Liver (tissue), 8 donors: ENCODE measurements at regions not wholly inside any gene's neighbourhood (a gene's known extent, or its start where the extent isn't known, plus 50 kb on each side); places are given as distances from the start of the nearest gene placed in this dataset.

Experiments used
- DNase-seq: peaks from one replicate; pipeline ENCODE4 v3.0.0-alpha.2; 2017; ENCODE audit warnings: low spot score
- H3K27ac ChIP-seq, 2 donors: one replicate each; pipeline ENCODE4 v1.7.0; 2013; ENCODE audit warnings: inconsistent platforms in 2 of 2, low read length in 2 of 2, control low read depth in 1 of 2, low read depth in 1 of 2, mild to moderate bottlenecking in 1 of 2
- H3K27me3 ChIP-seq, 4 donors: one replicate each; pipeline versions ENCODE4 v1.6.1 to v1.7.0; 2013; ENCODE audit warnings: low read length in 3 of 4, inconsistent platforms in 1 of 4, mild to moderate bottlenecking in 1 of 4, moderate library complexity in 1 of 4; ENCODE audit not compliant: control insufficient read depth in 4 of 4, insufficient read depth in 4 of 4
- H3K36me3 ChIP-seq, 4 donors: one replicate each; pipeline versions ENCODE4 v1.6.1 to v1.7.0; 2013; ENCODE audit warnings: low read length in 3 of 4, mild to moderate bottlenecking in 3 of 4, low read depth in 1 of 4, moderate library complexity in 1 of 4; ENCODE audit not compliant: control insufficient read depth in 4 of 4, insufficient read depth in 3 of 4
- H3K4me1 ChIP-seq, 4 donors: one replicate each; pipeline versions ENCODE4 v1.6.1 to v1.7.0; 2013; ENCODE audit warnings: low read length in 3 of 4, mild to moderate bottlenecking in 3 of 4, moderate library complexity in 1 of 4; ENCODE audit not compliant: control insufficient read depth in 4 of 4, insufficient read depth in 4 of 4
- H3K4me3 ChIP-seq, 3 donors: one replicate each; pipeline versions ENCODE4 v1.6.1 to v1.7.0; 2013; ENCODE audit warnings: low read length in 3 of 3, control low read depth in 1 of 3, low read depth in 1 of 3, mild to moderate bottlenecking in 1 of 3
- H3K9ac ChIP-seq, 2 donors: one replicate each; pipeline ENCODE4 v1.7.0; 2013; ENCODE audit warnings: low read length in 2 of 2, mild to moderate bottlenecking in 2 of 2, moderate library complexity in 2 of 2, control low read depth in 1 of 2, low read depth in 1 of 2
- H3K9me3 ChIP-seq, 4 donors: one replicate each; pipeline versions ENCODE4 v1.6.1 to v1.7.0; 2013; ENCODE audit warnings: low read length in 3 of 4; ENCODE audit not compliant: control insufficient read depth in 4 of 4
- FOXA1 ChIP-seq: IDR thresholded peaks from 2 replicates; pipeline ENCODE4 v1.6.1; 2016; ENCODE audit warnings: antibody characterized with exemption
- FOXA2 ChIP-seq: IDR thresholded peaks from 2 replicates; pipeline ENCODE4 v1.6.1; 2016; ENCODE audit warnings: antibody characterized with exemption
- HNF4A ChIP-seq, 2 donors: conservative IDR thresholded peaks; 2 replicates each; pipeline ENCODE4 v1.6.1; 2016; ENCODE audit warnings: antibody characterized with exemption in 2 of 2, mild to moderate bottlenecking in 2 of 2
- MAX ChIP-seq: IDR thresholded peaks from 2 replicates; pipeline ENCODE4 v1.6.1; 2016; ENCODE audit warnings: antibody characterized with exemption
- RAD21 ChIP-seq, 2 donors: IDR thresholded peaks; 2 replicates each; pipeline ENCODE4 v1.6.1; 2016; ENCODE audit warnings: antibody characterized with exemption in 2 of 2, mild to moderate bottlenecking in 2 of 2
- RXRA ChIP-seq, 2 donors: IDR thresholded peaks; 2 replicates each; pipeline ENCODE4 v1.6.1; 2017 to 2018; ENCODE audit warnings: antibody characterized with exemption in 2 of 2, mild to moderate bottlenecking in 1 of 2
- YY1 ChIP-seq: IDR thresholded peaks from 2 replicates; pipeline ENCODE4 v1.6.1; 2016; ENCODE audit warnings: antibody characterized with exemption, mild to moderate bottlenecking
- WGBS: extraction: QIAGEN DNeasy Blood & Tissue Kit; methylation state at CpG from one replicate; pipeline ENCODE4 v1.1.7; 2013; 5-methylcytosine and 5-hydroxymethylcytosine counted together
- TF ChIP-seq, protein P1 (sequence below): IDR thresholded peaks from 2 replicates; pipeline ENCODE4 v1.6.1; 2016; ENCODE audit warnings: antibody characterized with exemption
- TF ChIP-seq, protein P2 (sequence below): fragments of 150-350 bp; IDR thresholded peaks from 2 replicates; pipeline ENCODE4 v1.5.1; 2017; ENCODE audit warnings: improper control_type of control experiment, low read depth, low read length; ENCODE audit not compliant: missing input control
- donor health status: healthy.
- donor health status: healthy.
- donor health status: healthy.
- donor health status: healthy.
- donor health status: healthy.

DNA sequence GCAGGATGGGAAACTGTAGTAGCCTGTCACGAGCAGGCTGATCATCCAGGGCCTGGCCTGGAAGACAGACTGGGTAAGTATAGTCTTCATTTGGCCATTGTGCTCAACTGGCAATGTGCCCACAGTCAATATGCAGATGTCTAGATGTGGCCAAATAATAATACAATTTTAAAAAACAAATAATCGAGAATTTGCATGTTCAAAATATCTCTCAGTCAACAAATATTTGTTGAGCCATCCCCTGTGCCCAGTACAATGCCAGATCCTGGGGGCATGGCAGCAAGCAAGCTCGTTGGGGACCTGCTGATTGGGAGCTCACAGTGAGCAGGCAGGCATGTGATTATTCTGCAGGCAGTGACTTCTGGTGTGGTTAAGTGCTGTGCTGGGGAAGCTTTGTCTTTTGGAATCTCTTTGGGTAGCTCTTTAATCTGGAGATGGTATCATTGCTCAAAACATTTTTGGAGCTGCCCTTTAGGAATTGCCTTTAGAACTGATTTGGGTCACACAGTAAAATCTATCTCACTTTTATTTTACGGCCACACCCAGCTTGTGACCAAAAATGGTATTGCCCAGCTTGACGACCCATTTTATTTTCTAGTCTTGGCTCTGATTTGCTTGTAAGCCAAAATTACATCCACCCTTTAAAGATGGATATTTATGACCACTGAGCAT lies 92.2 kb downstream of the PLCE1 start:
- Histone ChIP-seq H3K27me3 (no peaks in the 10 kb centered on the region), H3K9ac (no peak overlapping the region), H3K4me3 (no peak overlapping the region), H3K9me3 (no peaks in the 10 kb centered on the region), H3K36me3 (no peaks in the 10 kb centered on the region), H3K4me1 (peaks cover 0 to 6% (median 3%) of the 10 kb centered on the region in 4 donors), H3K27ac (no peak overlapping the region)
- 82% methylated on average over 5 of the region's 5 CpGs for WGBS
- no peak for DNase-seq
- no peak for TF ChIP-seq RAD21 (IDR thresholded peaks at IDR 0.05)
- TF ChIP-seq YY1: no peak
- no peak for TF ChIP-seq FOXA1
- no peak for TF ChIP-seq FOXA2
- TF ChIP-seq HNF4A (conservative IDR thresholded peaks at IDR 0.05): no peak
- TF ChIP-seq, protein P1, sequence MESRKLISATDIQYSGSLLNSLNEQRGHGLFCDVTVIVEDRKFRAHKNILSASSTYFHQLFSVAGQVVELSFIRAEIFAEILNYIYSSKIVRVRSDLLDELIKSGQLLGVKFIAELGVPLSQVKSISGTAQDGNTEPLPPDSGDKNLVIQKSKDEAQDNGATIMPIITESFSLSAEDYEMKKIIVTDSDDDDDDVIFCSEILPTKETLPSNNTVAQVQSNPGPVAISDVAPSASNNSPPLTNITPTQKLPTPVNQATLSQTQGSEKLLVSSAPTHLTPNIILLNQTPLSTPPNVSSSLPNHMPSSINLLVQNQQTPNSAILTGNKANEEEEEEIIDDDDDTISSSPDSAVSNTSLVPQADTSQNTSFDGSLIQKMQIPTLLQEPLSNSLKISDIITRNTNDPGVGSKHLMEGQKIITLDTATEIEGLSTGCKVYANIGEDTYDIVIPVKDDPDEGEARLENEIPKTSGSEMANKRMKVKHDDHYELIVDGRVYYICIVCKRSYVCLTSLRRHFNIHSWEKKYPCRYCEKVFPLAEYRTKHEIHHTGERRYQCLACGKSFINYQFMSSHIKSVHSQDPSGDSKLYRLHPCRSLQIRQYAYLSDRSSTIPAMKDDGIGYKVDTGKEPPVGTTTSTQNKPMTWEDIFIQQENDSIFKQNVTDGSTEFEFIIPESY: no peak
- no peak for TF ChIP-seq RXRA (IDR thresholded peaks at IDR 0.05)
- TF ChIP-seq MAX: no peak

GRCh38 chr10:94088926-94089381 lies 95.2 kb downstream of the PLCE1 start:
- Histone ChIP-seq H3K9me3 (no peaks in the 10 kb centered on the region), H3K4me1 (peaks cover 0 to 4% (median 2%) of the 10 kb centered on the region in 4 donors), H3K27ac (no peak overlapping the region), H3K27me3 (no peaks in the 10 kb centered on the region), H3K36me3 (no peaks in the 10 kb centered on the region), H3K9ac (no peak overlapping the region), H3K4me3 (no peak overlapping the region)
- DNase-seq: no peak
- WGBS: 35% methylated on average over 7 of the region's 7 CpGs
- TF ChIP-seq FOXA1: no peak

DNA sequence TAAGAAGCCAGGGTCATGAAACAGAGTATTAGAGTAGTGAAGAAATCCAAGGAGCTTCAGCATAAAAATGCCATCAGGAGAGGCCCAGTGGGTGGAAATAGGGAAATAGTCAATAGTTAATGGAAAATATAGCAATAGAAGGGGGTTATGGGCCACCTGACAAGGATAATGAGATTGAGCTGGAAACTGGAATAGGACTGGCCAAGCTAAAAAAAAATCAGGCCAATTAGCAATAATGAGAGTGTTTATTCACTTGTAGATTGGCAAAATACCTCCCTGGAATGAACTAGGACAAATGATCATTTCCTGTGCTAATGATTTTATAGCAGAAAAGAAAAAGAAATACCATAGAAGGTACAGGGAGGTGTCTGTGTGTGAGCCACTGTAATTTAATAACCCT lies 97.9 kb downstream of the PLCE1 start:
- no peak for DNase-seq
- Histone ChIP-seq H3K9me3 (no peaks in the 10 kb centered on the region), H3K4me1 (peaks cover 0 to 4% (median 1%) of the 10 kb centered on the region in 4 donors), H3K4me3 (no peak overlapping the region), H3K36me3 (no peaks in the 10 kb centered on the region), H3K27me3 (no peaks in the 10 kb centered on the region), H3K9ac (no peak overlapping the region), H3K27ac (no peak overlapping the region)
- TF ChIP-seq RAD21 (IDR thresholded peaks at IDR 0.05) (no peak), HNF4A (conservative IDR thresholded peaks at IDR 0.05) (no peak)
- TF ChIP-seq, protein P2, sequence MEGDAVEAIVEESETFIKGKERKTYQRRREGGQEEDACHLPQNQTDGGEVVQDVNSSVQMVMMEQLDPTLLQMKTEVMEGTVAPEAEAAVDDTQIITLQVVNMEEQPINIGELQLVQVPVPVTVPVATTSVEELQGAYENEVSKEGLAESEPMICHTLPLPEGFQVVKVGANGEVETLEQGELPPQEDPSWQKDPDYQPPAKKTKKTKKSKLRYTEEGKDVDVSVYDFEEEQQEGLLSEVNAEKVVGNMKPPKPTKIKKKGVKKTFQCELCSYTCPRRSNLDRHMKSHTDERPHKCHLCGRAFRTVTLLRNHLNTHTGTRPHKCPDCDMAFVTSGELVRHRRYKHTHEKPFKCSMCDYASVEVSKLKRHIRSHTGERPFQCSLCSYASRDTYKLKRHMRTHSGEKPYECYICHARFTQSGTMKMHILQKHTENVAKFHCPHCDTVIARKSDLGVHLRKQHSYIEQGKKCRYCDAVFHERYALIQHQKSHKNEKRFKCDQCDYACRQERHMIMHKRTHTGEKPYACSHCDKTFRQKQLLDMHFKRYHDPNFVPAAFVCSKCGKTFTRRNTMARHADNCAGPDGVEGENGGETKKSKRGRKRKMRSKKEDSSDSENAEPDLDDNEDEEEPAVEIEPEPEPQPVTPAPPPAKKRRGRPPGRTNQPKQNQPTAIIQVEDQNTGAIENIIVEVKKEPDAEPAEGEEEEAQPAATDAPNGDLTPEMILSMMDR: no peak
